GM21526 (cell line): ENCODE measurements at regions not wholly inside any gene's neighbourhood (a gene's known extent, or its start where the extent isn't known, plus 50 kb on each side); places are given as distances from the start of the nearest gene placed in this dataset.

Experiments
- ATAC-seq: cut with Tn5 transposase; IDR thresholded peaks from one replicate; pipeline ENCODE4 v1.9.1; 2021; ENCODE audit warnings: moderate library complexity; ENCODE audit not compliant: unreplicated experiment, low FRiP score

DNA sequence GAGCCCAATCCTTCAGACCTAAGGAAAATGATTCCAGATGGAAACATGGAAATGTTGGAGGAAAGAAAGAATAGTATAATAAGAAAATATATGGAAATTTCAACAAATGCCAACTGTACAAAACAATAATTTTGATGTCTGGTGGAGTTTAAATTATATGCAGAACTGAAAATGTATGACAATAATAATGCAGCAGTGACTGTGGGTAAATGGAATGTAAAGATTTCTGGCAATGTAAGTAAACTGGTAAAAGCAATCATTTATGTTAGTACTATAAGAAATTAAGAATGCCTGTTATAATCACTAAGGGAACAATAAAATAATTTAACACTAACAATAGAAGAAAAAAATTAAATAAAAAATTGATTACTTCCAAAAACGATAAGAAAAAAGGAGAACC is 89.0 kb downstream of the EDN1 start:
- ATAC-seq: no peak

DNA sequence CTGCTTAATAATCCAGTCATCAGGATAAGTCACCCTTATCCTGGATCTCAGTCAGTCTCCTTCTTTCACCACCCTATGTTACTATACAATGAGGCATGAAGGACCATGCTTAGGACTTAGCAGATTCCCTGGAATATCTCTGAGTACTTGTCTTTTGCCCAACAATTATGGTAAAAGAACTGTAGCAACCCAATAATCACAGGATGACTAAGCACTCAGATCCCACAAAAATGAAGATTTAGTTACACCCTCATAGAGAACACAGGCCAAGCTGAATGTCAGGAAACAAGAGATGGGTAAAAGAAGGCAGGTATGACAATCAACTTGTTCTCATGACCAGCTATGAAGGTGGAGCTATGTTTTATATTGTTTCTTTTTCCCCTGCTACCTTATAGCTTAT is 91.4 kb downstream of the EDN1 start:
- ATAC-seq: no peak

DNA sequence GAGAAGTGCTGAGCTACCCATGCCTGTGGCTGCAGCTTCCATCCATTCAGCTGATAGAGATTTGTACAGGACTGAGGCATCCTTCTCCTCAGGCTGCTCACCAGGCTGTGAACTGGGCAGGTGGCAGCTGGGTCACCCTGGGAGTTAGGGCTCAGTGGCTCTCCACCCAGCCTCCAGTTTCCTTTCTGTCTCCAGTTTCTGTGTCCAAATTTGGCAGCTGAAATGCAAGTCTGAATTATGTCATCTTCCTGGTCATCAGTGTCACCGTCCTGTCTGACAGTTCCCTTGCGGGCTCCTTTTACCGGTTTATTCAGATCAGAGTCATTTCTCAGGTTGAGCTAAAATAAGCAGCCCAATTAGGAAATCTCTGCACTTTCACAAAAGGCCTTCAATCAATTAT is 93.3 kb downstream of the EDN1 start:
- ATAC-seq: peak; percentile 76

DNA sequence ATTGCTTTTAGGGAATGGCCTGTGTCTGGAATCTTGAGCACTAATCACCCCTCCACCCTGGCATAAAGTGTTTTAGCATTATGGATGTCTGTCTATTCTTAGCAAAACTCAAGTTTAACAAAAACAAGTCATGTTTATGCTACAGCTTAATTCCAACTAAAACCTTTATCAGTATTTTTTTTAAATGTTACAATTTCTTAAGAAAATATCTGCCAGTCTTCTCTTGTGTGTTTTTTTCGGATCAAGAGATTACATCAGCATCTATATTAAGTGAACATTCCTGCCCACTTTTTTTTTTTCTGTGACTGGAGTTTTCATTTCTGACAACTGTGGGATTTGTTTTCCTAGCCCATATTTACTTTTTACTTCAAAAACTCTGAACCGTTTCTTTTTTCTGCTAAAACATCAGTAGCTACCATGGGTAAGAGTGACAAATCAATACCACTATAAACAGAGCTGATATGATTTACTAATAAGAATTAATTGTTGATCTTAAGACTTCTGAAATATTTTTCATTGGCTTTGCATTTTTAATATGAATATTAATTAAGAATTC is 94.3 kb downstream of the EDN1 start:
- ATAC-seq: no peak

DNA sequence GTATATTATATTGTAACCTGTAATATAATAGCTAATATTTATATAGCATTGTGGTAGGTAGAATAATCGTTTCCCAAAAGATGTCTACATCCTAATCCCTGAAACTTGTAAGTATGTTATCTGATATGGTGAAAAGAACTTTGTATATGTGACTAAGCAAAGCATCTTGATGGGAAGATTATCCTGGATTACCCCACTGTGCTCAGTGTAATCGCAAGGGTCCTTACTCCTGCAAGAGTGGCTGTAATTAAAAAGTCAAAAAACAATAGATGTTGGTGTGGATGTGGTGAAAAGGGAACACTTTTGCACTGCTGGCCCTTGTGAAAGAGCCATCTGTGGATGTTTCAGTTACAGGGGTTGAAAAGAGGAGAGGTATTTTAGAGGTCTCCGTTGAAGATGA is 95.2 kb downstream of the EDN1 start:
- ATAC-seq: no peak

DNA sequence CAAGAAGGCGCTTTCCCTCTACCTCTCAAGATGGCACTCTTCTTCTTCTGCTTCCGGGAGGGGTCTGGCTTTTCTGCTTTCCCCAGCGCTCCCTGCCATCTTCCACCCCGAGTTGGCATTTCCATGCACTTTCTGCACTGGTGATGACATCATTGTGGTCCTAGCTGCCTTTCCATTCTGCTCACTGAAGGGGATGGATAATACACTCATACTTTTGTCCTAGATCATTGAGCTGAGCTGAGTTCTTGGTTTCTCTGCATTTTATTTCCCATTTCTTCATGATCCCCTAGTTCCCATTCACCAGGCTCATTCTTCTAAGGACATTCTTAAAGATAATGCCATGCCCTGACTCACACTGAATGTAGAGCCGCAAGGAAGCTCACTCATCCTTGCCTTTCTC is 96.7 kb downstream of the EDN1 start:
- ATAC-seq: no peak

DNA sequence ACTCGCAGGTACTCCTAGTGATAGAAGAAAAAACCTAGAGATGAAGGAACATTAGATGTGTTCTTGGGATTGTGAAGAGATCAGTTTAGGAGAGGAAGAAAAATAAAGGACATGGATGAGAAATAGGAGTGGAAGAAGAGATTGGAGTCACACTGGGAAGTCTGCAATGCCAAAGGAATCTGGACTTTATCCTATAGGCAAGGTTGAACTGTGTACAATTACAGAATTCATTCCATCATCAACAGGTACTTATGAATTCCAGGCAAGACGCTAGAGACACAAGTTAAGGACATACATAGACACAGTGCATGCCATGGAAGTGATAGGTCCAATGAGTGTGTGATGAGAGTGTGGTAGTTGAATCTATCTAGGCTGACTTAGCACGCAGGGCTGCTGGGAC is 101.3 kb downstream of the EDN1 start:
- no peak for ATAC-seq

DNA sequence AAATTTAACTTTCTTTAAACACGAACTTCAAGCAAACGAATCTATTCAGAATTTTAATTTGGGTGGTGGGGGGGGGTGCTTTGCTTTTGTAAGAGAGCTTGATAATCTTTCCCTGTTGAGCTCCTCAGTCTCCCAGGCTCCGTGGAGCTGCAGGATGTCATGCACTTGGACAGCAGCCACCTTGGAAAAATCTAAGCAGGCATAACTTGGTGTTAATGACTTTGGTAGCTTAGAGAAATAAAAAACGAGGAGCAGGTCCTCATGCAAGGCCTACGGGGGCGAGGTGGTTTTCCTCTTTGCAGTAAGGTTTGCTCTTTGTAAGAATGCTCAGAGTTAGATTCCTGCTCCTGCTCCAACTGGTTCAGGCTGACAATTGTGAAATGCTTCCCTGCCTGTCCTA is 102.3 kb downstream of the EDN1 start:
- ATAC-seq: no peak

DNA sequence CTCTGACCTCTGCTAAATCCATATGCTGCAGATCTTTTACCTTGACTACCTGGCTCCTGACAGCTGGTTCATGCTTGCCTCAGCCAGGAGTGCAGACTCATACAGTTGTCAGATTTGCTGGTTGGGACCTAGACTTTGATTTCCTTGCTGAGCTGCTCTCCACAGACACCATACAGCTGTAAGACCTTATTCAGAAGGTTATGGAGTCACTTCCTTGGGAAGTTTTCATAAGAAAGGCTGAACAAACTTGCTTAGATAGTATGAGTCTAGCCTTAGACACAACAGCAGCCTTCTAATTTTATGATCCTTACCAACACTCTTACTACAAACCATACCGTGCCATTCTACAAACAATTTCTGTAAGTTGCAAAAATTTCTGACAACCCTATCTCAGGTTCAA is 102.9 kb downstream of the EDN1 start:
- no peak for ATAC-seq

DNA sequence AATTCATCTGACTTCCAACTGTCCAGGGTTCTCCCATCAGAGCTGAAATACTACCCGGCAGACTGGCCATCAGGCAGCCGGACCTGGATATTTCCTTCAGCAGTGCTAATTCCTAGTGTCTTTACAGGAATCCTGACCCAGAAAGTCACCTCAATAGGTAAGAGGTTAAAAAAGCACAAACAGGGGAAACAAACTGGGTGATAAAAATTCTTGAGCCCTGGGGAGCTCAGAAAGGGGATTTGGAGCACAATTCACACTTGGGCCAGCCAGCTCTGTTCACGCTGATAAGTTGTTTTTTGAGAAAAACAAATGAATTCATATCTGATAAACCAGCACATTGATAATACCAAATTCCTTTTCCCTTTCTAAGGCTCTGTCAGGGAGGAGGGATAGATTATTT is 104.0 kb downstream of the EDN1 start:
- no peak for ATAC-seq

DNA sequence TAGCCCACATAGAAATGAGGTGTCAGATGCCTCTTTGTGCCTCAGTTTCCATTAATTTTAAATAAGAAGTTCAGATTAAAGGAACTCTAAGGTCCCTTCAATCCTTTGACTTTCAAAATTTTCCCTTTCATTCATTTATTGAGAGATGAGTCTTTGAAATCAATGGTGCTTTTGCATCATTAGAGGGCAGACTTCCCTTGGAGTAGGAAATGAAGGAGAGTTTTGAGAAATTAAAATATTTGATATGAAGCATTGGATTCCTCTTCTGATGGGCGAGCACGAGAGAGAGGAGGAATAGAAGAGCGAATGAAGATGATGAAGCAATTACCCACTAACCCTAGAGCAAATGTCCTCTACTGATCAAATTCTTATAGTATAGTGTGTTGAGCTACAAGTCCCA is 105.7 kb downstream of the EDN1 start:
- no peak for ATAC-seq

DNA sequence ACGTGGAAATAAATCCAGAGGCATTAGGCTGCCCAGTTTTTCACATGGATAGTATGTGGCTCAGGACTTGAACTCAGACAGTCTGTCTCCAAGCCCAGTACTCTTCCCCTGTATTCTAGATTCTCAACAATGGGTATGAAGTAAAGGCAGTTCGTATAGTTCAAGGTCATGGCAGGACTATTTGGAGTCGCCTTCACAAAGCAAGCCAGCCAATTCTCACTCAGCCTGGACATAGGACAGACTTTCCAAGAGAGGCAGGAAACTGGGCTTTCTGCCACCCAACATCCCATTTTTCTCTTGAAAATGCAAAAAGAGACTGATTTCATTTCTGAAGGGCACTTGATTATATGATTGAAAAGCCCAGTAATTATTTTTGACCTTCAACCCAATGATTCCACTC is 111.0 kb downstream of the EDN1 start:
- no peak for ATAC-seq

DNA sequence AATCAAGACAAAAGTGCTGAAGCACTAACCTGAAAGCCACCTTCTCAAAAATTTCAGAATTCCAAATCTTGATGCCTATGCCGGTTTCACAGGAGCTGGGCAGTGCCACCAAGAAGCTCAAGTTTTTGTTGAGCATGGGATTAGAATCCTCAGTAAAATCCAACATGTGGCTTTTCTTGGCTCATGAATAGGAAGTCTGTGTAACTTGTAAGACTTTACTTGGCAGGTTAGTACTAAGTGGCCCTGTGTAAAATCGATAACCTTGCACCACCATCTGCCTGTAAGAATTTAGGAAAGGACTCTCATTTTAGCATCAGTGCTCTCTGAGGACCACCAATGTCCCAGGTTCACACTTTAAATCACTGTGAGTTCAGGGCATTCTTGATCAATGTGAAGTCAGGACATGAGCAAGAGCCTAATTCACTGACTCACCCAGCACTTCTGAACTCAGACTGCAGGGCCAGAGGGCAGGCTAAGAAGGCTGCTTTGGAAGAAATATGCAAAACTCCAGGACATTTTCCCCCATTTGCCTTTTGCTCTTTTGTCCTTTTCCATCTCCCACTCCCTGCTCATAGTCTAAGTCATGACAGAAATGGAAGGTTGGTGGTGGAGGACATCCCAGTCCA is 113.2 kb downstream of the EDN1 start:
- no peak for ATAC-seq

DNA sequence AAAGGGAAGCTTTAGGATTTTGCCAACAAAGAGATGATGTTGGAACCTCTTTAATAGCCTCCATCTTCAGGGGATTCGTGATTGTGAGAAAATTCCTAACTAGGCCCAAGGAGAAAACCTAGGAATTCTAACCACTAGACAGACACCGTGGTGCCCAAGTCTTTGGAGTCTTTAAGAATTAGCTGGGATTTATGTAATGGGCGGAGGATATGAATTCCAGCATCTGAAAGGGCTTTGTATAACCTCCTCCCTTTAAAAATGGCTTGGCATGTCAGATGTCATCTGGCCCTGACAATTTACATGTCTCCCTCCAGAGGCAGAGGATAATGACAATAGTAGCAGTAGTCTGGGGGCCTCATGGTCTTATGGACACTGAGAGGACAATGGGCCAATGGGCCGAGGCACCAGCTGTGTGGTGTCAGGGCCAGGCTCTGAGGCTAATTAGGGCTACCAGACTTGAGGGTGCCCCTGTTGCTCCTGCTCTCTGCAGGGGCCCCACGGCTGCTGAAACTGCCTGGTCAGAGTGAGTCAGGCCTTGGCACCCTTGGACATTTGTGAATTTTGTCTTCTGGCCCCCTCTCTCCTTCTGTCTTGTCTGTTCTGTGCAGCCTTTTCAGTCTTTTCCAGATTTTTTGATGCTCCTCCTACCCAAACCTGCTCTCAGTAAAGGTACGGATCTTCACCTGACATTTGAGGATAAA is 113.9 kb downstream of the EDN1 start:
- no peak for ATAC-seq

DNA sequence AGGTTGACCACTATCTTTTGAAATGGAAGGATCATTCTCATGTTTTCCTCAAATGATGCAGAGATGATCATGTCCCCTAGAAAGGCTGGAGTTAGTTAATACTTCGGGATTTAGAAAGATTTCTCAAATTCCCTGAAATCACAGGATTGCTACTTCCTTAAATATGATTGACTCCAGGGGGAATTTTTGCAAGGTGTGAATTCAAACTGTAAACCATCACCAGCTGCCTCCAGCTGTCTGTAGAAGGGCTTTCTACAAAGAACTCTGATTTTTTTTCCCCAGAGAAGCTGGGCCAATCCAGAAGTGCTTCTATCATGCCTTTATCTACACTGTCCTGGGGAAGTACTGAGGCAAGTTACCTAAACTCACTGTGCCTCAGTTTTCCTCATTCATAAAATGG is 114.5 kb downstream of the EDN1 start:
- ATAC-seq: no peak

DNA sequence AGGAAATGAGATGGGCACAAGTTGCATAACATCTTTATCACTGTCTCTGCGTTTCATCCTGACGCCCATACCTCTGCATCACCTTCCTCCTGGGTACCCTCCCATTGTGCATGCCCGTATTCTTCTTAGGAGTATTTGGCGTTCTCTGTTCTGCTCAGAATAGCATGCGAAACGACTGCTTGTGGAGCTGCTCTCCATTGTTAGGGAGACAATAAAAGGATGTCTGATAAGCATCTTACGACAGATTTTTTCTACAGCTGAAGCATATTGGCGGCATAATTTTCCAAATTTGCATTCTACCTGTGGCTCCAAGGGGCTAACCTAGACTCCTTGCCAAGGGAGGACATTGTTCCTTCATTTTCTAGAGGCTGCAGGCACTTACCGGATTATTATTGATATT is 118.6 kb downstream of the EDN1 start:
- no peak for ATAC-seq

DNA sequence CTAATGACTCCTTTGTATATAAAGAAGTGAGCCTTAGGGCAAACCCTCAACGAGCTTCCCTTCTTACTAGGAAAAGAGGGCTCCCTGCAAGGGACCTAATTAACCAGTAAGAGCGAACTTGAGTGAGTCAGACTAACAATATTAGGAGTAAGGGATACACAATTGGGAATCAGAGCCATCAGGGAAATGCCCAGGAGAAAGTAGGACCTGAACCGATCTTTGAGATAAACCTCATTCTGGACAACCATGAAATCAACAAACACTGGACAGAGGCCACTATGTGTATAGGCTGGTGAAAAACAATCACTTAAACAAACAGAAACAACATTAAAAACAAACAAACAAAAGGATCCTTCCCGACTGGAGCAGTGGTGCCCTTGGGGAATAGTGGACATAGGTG is 120.8 kb downstream of the EDN1 start:
- ATAC-seq: no peak

DNA sequence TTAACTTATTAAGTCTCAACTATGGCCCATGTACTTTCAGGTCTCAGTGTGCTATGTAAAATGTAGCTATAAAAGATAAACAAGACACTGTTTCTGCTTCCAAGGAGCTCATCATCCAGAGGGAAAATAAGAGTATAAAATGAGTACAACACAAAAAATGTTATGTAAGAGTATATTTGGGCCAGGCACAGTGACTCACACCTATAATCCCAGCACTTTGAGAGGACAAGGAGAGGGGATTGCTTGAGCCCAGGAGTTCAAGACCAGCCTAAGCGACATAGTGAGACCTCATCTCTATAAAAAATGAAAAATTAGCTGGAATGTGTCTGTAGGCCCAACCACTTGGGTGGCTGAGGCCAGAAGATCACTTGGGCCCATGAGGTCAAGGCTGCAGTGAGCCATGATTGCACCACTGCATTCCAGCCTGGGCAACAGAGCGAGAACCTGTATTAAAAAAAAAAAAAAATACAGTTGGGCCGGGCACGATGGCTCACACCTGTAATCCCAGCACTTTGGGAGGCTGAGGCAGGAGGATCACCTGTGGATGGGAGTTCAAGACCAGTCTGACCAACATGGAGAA is 124.0 kb downstream of the EDN1 start:
- ATAC-seq: no peak

DNA sequence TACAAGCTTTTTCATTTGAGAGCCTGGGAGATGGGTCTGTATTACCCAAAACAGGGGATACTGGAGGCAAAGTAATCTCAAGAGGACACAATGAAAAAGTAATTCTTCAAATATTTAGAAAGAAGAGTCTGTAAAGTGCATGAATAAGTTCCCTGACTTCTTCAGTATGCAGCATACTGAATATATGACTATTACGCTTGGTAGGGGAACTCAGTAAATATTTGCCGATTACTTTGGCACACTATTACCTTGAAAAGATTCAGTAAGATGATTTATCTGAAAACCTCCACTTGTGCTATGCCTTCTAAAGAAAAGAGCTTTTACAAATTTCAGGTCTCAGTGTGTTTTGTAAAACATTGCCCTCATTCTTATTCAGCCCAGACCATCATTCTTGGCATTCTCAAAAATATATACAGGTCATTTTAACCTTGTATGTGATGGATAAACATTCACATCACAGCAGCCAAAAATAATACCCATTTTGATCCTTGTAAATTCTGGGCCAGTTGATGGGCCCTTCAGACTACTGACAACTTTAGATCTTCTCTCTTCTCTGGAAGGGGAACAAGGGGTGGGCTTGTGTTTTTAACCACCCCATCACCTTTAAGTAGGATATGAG is 125.9 kb downstream of the EDN1 start:
- ATAC-seq: no peak

DNA sequence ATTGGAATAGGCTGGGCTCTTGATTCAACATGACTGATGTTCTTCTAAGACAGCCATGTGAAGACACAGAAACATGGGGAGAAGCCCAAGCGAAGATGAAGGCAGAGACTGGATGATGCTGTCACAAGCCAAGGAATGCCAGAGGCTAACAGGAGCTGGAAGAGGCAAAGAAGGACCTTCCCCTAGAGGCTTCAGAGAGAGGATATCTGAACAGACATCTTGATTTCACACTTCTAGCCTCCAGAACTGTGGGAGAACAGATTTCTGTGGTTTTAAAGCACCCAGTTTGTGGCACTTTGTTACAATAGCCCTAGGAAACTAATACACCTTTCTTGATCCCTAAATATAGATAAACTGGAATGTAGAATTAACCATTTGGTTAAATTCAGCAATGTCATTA is 127.0 kb downstream of the EDN1 start:
- ATAC-seq: no peak

DNA sequence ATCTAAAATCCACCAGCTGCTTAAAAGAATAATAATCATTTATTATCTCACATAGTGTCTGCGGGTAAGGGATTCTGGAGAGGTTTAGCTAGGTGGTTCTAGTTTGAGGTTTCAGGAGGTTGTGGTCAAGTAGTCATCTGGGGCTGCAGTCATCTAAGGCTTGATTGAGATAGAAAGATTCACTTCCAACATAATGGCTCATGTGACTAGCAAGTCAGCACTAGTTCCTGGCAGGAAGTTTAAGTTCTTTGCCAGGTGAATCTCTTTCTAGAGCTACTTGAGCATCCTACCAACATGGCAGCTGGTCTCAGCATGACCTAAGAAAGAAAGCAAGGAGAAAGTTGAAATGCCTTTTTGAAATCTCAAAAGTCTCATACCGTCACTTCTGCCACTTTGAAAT is 128.8 kb downstream of the EDN1 start:
- no peak for ATAC-seq
